DMS114 treated with DMSO at 0.1 percent for 48 hours (cell line): ENCODE measurements at regions not wholly inside any gene's neighbourhood (a gene's known extent, or its start where the extent isn't known, plus 50 kb on each side); places are given as distances from the start of the nearest gene placed in this dataset.
"Not testable (repeated sequence)": the region's sequence is repeated elsewhere in the genome, so short reads cannot be mapped to it uniquely, and the experiment has no call there.

Experiments
- DNase-seq: peaks from one replicate; lab custom pipeline; 2025; ENCODE audit not compliant: unreplicated experiment; lab: John Stamatoyannopoulos, UW

- DNase-seq, result no peak
Measured at GRCh38 chr14:25444381-25444780, 394.4 kb upstream of the STXBP6 start.

GRCh38 chr14:25440382-25440781, 390.4 kb upstream of the STXBP6 start:
- not testable (repeated sequence) for DNase-seq

- DNase-seq, result no peak
Measured at GRCh38 chr14:25436906-25437305, 387.0 kb upstream of the STXBP6 start.

GRCh38 chr14:25436288-25436875, 386.4 kb upstream of the STXBP6 start:
- no peak for DNase-seq

GRCh38 chr14:25431211-25432076, 381.5 kb upstream of the STXBP6 start:
- no peak for DNase-seq

GRCh38 chr14:25430808-25431207, 380.9 kb upstream of the STXBP6 start:
- DNase-seq, result no peak

GRCh38 chr14:25412998-25413397, 363.1 kb upstream of the STXBP6 start:
- DNase-seq, result no peak

GRCh38 chr14:25411781-25412757, 362.1 kb upstream of the STXBP6 start:
- DNase-seq, result peak; percentile 7

GRCh38 chr14:25406818-25407217, 356.9 kb upstream of the STXBP6 start:
- DNase-seq, result no peak

GRCh38 chr14:25400607-25401206, 350.8 kb upstream of the STXBP6 start:
- DNase-seq, result peak; percentile 28

- no peak for DNase-seq
Measured at GRCh38 chr14:25396128-25396527, 346.2 kb upstream of the STXBP6 start.

- DNase-seq, result no peak
Measured at GRCh38 chr14:25394791-25395391, 344.9 kb upstream of the STXBP6 start.

- no peak for DNase-seq
Measured at GRCh38 chr14:25394356-25394755, 344.4 kb upstream of the STXBP6 start.

GRCh38 chr14:25389948-25390347, 340.0 kb upstream of the STXBP6 start:
- no peak for DNase-seq

- no peak for DNase-seq
Measured at GRCh38 chr14:25381498-25381897, 331.6 kb upstream of the STXBP6 start.

- DNase-seq, result no peak
Measured at GRCh38 chr14:25375639-25376038, 325.7 kb upstream of the STXBP6 start.

- no peak for DNase-seq
Measured at GRCh38 chr14:25371068-25371467, 321.1 kb upstream of the STXBP6 start.

GRCh38 chr14:25370057-25370456, 320.1 kb upstream of the STXBP6 start:
- DNase-seq, result not testable (repeated sequence)

GRCh38 chr14:25358330-25358729, 308.4 kb upstream of the STXBP6 start:
- no peak for DNase-seq

- no peak for DNase-seq
Measured at GRCh38 chr14:25351269-25351668, 301.3 kb upstream of the STXBP6 start.

- no peak for DNase-seq
Measured at GRCh38 chr14:25350802-25351201, 300.9 kb upstream of the STXBP6 start.
